ENCODE measurements at regions not wholly inside any gene's neighbourhood (a gene's known extent, or its start where the extent isn't known, plus 50 kb on each side); places are given as distances from the start of the nearest gene placed in this dataset.

DNA sequence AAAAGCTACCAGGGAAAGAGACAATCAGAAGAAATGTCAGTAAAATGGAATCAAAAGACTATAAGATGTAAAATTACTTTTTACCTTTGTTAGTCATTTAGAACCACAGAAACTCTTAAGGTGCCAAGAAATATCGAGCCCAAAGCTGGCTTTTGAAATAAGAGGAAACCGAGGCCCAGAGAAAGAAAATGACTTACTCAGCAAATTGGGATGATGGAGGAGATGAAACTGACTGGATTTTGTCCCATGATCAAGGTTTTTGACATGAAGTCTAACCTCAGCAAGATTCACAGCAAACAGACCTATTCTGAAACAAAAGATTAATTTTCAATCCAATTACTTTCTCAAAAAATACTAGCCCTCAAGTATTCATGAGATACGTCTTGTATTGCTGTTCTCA, 696.2 kb upstream of the WWC1 start:
- TF ChIP-seq, protein P1, sequence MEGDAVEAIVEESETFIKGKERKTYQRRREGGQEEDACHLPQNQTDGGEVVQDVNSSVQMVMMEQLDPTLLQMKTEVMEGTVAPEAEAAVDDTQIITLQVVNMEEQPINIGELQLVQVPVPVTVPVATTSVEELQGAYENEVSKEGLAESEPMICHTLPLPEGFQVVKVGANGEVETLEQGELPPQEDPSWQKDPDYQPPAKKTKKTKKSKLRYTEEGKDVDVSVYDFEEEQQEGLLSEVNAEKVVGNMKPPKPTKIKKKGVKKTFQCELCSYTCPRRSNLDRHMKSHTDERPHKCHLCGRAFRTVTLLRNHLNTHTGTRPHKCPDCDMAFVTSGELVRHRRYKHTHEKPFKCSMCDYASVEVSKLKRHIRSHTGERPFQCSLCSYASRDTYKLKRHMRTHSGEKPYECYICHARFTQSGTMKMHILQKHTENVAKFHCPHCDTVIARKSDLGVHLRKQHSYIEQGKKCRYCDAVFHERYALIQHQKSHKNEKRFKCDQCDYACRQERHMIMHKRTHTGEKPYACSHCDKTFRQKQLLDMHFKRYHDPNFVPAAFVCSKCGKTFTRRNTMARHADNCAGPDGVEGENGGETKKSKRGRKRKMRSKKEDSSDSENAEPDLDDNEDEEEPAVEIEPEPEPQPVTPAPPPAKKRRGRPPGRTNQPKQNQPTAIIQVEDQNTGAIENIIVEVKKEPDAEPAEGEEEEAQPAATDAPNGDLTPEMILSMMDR (IDR thresholded peaks at IDR 0.05; ENCODE audit: insufficient read depth, low read length, poor library complexity, severe bottlenecking) = no peak
- Histone ChIP-seq H3K4me3 (replicated peaks; ENCODE audit: low read depth, low read length) (no peak overlapping the region), H3K27me3 (replicated peaks; ENCODE audit: control insufficient read depth, insufficient read depth, low read length) (no peaks in the 10 kb centered on the region), H3K36me3 (ENCODE audit: control insufficient read depth, insufficient read depth, low read length) (no peaks in the 10 kb centered on the region)
- DNase-seq (ENCODE audit: extremely low read depth, insufficient read length) = no peak

DNA sequence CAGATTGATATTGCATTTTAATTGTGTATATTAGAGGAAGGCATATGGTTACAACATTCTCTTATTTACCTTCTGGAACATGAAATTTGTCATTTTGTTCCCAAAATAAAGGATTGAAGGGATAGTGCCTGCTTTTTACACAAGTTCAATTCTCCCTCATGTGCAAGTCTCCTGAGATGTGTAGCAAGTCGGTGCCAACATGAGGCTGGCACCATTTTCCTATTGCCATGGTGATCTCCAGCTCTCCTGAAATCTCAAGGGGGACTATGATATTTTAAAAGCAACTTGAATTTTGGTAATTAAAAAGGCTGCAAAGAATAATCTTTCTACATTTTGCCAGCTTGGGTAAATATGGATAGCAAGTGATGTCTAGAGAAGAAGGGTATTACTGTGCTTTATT, 693.3 kb upstream of the WWC1 start:
- TF ChIP-seq, protein P1 (IDR thresholded peaks at IDR 0.05; ENCODE audit: insufficient read depth, low read length, poor library complexity, severe bottlenecking) = no peak
- no peak for DNase-seq (ENCODE audit: extremely low read depth, insufficient read length)
- Histone ChIP-seq H3K4me3 (replicated peaks; ENCODE audit: low read depth, low read length) (no peak overlapping the region), H3K27me3 (replicated peaks; ENCODE audit: control insufficient read depth, insufficient read depth, low read length) (no peaks in the 10 kb centered on the region), H3K36me3 (ENCODE audit: control insufficient read depth, insufficient read depth, low read length) (no peaks in the 10 kb centered on the region)

DNA sequence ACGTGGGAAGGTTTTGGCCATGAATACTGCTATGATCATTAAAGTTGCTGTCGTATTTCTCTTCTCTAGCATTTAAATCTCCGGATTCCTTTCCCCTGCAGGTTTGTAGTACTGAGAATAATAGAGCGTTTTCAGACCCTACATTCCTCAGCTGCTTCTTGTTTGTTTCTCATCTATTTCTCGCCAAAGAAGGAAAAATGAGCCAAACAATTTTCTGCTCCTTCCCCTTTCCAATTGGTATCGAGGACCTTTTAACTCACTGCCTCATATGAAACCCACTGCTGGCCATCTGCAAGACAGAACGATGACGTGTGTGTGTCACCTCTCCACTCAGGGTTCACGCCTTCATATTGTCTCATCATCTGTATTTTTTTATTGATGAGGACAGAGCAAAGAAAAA, 689.4 kb upstream of the WWC1 start:
- Histone ChIP-seq H3K27me3 (replicated peaks; ENCODE audit: control insufficient read depth, insufficient read depth, low read length) (no peaks in the 10 kb centered on the region), H3K4me3 (replicated peaks; ENCODE audit: low read depth, low read length) (no peak overlapping the region), H3K36me3 (ENCODE audit: control insufficient read depth, insufficient read depth, low read length) (no peaks in the 10 kb centered on the region)
- TF ChIP-seq, protein P1 (IDR thresholded peaks at IDR 0.05; ENCODE audit: insufficient read depth, low read length, poor library complexity, severe bottlenecking) = no peak
- DNase-seq (ENCODE audit: extremely low read depth, insufficient read length) = no peak

DNA sequence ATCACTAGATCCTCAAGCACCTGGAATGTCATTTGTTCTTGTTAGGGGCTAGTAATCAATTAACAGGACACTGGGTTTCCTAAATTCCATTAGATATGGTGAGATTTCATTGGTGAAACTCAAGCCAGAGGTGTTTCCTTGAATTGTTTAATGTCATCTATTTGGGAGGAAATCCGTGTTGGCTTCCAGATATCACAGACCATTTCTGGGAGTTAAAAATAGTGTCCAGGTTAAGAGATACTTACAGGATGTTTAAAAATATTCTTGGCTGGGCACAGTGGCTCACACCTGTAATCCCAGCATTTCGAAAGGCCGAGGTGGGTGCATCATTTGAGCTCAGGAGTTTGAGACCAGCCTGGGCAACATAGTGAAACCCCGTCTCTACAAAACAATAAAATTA, 688.3 kb upstream of the WWC1 start:
- Histone ChIP-seq H3K27me3 (replicated peaks; ENCODE audit: control insufficient read depth, insufficient read depth, low read length) (no peaks in the 10 kb centered on the region), H3K36me3 (ENCODE audit: control insufficient read depth, insufficient read depth, low read length) (no peaks in the 10 kb centered on the region), H3K4me3 (replicated peaks; ENCODE audit: low read depth, low read length) (no peak overlapping the region)
- TF ChIP-seq, protein P1 (IDR thresholded peaks at IDR 0.05; ENCODE audit: insufficient read depth, low read length, poor library complexity, severe bottlenecking) = no peak
- no peak for DNase-seq (ENCODE audit: extremely low read depth, insufficient read length)

DNA sequence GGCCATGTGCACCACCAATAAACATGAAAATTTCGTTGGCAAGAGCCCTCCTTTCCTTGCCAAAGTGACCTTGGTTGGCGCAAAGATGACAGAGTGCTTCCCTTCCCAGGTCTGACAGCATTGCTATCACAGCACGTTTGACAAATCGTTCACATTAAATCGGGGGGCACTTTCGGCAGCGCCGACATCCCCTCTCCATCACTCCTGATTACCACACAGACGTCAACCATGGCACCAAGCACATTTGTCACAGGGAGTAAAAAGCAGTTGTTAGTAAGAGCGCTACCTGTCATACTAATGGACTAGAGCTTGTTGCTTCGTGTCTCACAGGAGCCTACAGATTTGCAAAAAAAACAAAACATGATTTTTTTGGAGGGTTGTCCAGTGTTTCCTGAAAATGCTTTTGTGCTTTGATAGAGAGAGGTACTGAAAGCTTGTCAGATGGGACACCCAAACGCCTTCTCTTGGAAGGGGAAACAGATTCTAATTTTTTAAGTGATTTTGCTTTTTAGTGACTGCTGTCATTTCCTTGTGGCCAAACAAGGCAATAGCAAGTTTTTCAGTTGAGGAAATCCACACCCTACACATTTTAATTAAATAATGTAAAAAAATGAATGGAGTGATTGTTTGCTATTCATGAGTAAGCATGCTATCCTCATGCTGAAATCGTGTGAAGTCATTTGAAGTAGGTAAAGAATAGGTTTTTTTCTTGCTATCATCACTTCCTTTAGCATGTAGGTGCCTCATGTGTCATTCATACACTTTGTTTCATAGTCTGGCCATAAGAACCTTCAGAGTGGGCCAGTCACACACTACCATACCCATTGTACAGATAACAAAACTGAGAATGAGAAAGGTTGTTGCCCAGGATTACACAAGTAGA, 682.8 kb upstream of the WWC1 start:
- no peak for DNase-seq (ENCODE audit: extremely low read depth, insufficient read length)
- no peaks in the 10 kb centered on the region for H3K27me3 ChIP-seq (replicated peaks; ENCODE audit: control insufficient read depth, insufficient read depth, low read length)

More for the DNA sequence above, 682.8 kb upstream of the WWC1 start:
- H3K4me3 ChIP-seq (replicated peaks; ENCODE audit: low read depth, low read length) = no peak overlapping the region
- H3K36me3 ChIP-seq (ENCODE audit: control insufficient read depth, insufficient read depth, low read length) = no peaks in the 10 kb centered on the region
- TF ChIP-seq, protein P1 (IDR thresholded peaks at IDR 0.05; ENCODE audit: insufficient read depth, low read length, poor library complexity, severe bottlenecking) = no peak
